Vagina (tissue), 2 donors: ENCODE measurements at regions not wholly inside any gene's neighbourhood (a gene's known extent, or its start where the extent isn't known, plus 50 kb on each side); places are given as distances from the start of the nearest gene placed in this dataset.

Experiments used
- CTCF ChIP-seq, 3 experiments: fragments of 450-650 bp in 2 of 3; fragments of 200-600 bp in 1 of 3; sonication (generic) in 1 of 3; IDR thresholded peaks; one replicate each; pipeline ENCODE4 v1.5.1; 2017 to 2019; ENCODE audit warnings: antibody characterized with exemption in 3 of 3, mild to moderate bottlenecking in 2 of 3, moderate library complexity in 2 of 3
- POLR2A ChIP-seq, 2 donors: fragments of 450-650 bp; IDR thresholded peaks; one replicate each; pipeline ENCODE4 v1.6.1; 2017; ENCODE audit warnings: antibody characterized with exemption in 2 of 2, mild to moderate bottlenecking in 2 of 2, moderate library complexity in 2 of 2

GRCh38 chr2:194769030-194769429, 888.0 kb upstream of the SLC39A10 start:
- no peak for TF ChIP-seq CTCF (IDR thresholded peaks at IDR 0.05)
- TF ChIP-seq POLR2A (IDR thresholded peaks at IDR 0.05), result no peak
